ENCODE measurements at regions not wholly inside any gene's neighbourhood (a gene's known extent, or its start where the extent isn't known, plus 50 kb on each side); places are given as distances from the start of the nearest gene placed in this dataset.

GRCh38 chr13:40197049-40197448 is 469.4 kb downstream of the FOXO1 start:
- H3K4me2 ChIP-seq (ENCODE audit: low read depth, low read length, poor library complexity, severe bottlenecking) = no peak overlapping the region
- no peaks in the 10 kb centered on the region for H4K20me1 ChIP-seq (ENCODE audit: low read depth, low read length)
- no peaks in the 10 kb centered on the region for H3K9me3 ChIP-seq (ENCODE audit: insufficient read depth, low read length)
- H3K27ac ChIP-seq (ENCODE audit: low read depth, low read length) = no peak overlapping the region
- no peak for TF ChIP-seq EZH2phosphoT487 (conservative IDR thresholded peaks at IDR 0.05; ENCODE audit: low read length)
- no peak for TF ChIP-seq CTCF (IDR thresholded peaks at IDR 0.05; ENCODE audit: insufficient read depth, low read length, poor library complexity, severe bottlenecking)
- H3K9ac ChIP-seq (ENCODE audit: low read length) = no peak overlapping the region
- no peaks in the 10 kb centered on the region for H3F3A ChIP-seq (ENCODE audit: insufficient read depth)
- no peaks in the 10 kb centered on the region for H3K27me3 ChIP-seq (ENCODE audit: low read length)
- H3K9me2 ChIP-seq (replicated peaks; ENCODE audit: insufficient read depth, low read length) = no peaks in the 10 kb centered on the region
- H3K4me3 ChIP-seq (ENCODE audit: insufficient read depth, low read length, poor library complexity, severe bottlenecking) = no peak overlapping the region
- no peaks in the 10 kb centered on the region for H3K36me3 ChIP-seq (ENCODE audit: low read length)
- no peaks in the 10 kb centered on the region for H3K79me2 ChIP-seq (ENCODE audit: insufficient read depth, low read length)
- H2AFZ ChIP-seq (ENCODE audit: low read depth, low read length, severe bottlenecking) = no peak overlapping the region

- no peak overlapping the region for H3K27ac ChIP-seq (ENCODE audit: low read depth, low read length)
- TF ChIP-seq EZH2phosphoT487 (conservative IDR thresholded peaks at IDR 0.05; ENCODE audit: low read length) (no peak), CTCF (IDR thresholded peaks at IDR 0.05; ENCODE audit: insufficient read depth, low read length, poor library complexity, severe bottlenecking) (no peak)
- no peak overlapping the region for H3K4me3 ChIP-seq (ENCODE audit: insufficient read depth, low read length, poor library complexity, severe bottlenecking)
These were observed 468.4 kb downstream of the FOXO1 start for GRCh38 chr13:40197936-40198595.

GRCh38 chr13:40200273-40200978 is 466.0 kb downstream of the FOXO1 start:
- H3K4me3 ChIP-seq (ENCODE audit: insufficient read depth, low read length, poor library complexity, severe bottlenecking) = no peak overlapping the region
- TF ChIP-seq EZH2phosphoT487 (conservative IDR thresholded peaks at IDR 0.05; ENCODE audit: low read length) (no peak), CTCF (IDR thresholded peaks at IDR 0.05; ENCODE audit: insufficient read depth, low read length, poor library complexity, severe bottlenecking) (no peak)
- H4K20me1 ChIP-seq (ENCODE audit: low read depth, low read length) = no peaks in the 10 kb centered on the region
- no peak overlapping the region for H3K4me2 ChIP-seq (ENCODE audit: low read depth, low read length, poor library complexity, severe bottlenecking)
- H3K9me3 ChIP-seq (ENCODE audit: insufficient read depth, low read length) = no peaks in the 10 kb centered on the region
- no peaks in the 10 kb centered on the region for H3F3A ChIP-seq (ENCODE audit: insufficient read depth)
- no peak overlapping the region for H2AFZ ChIP-seq (ENCODE audit: low read depth, low read length, severe bottlenecking)
- H3K9ac ChIP-seq (ENCODE audit: low read length) = no peak overlapping the region
- no peaks in the 10 kb centered on the region for H3K27me3 ChIP-seq (ENCODE audit: low read length)
- H3K79me2 ChIP-seq (ENCODE audit: insufficient read depth, low read length) = no peaks in the 10 kb centered on the region
- H3K36me3 ChIP-seq (ENCODE audit: low read length) = no peaks in the 10 kb centered on the region
- H3K27ac ChIP-seq (ENCODE audit: low read depth, low read length) = no peak overlapping the region
- no peaks in the 10 kb centered on the region for H3K9me2 ChIP-seq (replicated peaks; ENCODE audit: insufficient read depth, low read length)

More at GRCh38 chr13:40197936-40198595, 468.4 kb downstream of the FOXO1 start:
- Histone ChIP-seq H3K27me3 (ENCODE audit: low read length) (no peaks in the 10 kb centered on the region), H3K36me3 (ENCODE audit: low read length) (no peaks in the 10 kb centered on the region), H4K20me1 (ENCODE audit: low read depth, low read length) (no peaks in the 10 kb centered on the region), H3K9me2 (replicated peaks; ENCODE audit: insufficient read depth, low read length) (no peaks in the 10 kb centered on the region), H3K79me2 (ENCODE audit: insufficient read depth, low read length) (no peaks in the 10 kb centered on the region), H3F3A (ENCODE audit: insufficient read depth) (no peaks in the 10 kb centered on the region), H3K9ac (ENCODE audit: low read length) (no peak overlapping the region), H3K9me3 (ENCODE audit: insufficient read depth, low read length) (no peaks in the 10 kb centered on the region), H3K4me2 (ENCODE audit: low read depth, low read length, poor library complexity, severe bottlenecking) (no peak overlapping the region), H2AFZ (ENCODE audit: low read depth, low read length, severe bottlenecking) (no peak overlapping the region)

All from SU-DHL-6 (cell line).